MCF 10A (cell line): ENCODE measurements at regions not wholly inside any gene's neighbourhood (a gene's known extent, or its start where the extent isn't known, plus 50 kb on each side); places are given as distances from the start of the nearest gene placed in this dataset.

Experiments
- BruUV-seq: library from RNA; stranded (reverse); fragments of 400-500 nt; replicated peaks from 2 replicates; lab custom pipeline; 2021; lab: Mats Ljungman, UMichigan
- CTCF ChIA-PET: fragments of 300-600 bp; sonication (Branson Sonifier 250); formaldehyde crosslinking; extraction: SDS; loops from one replicate; lab custom pipeline; 2021; ENCODE audit warnings: antibody characterized with exemption, inconsistent platforms; lab: Yijun Ruan, JAX
- POLR2A ChIA-PET: fragments of 300-600, 350-650 bp; sonication (Branson Sonifier 250); formaldehyde crosslinking; extraction: SDS; loops from one replicate; lab custom pipeline; 2020; ENCODE audit warnings: antibody characterized with exemption, inconsistent platforms; lab: Yijun Ruan, JAX
- DNase-seq: peaks from one replicate; pipeline ENCODE4 v3.0.0-alpha.2; 2018; ENCODE audit not compliant: unreplicated experiment
- H3K27ac Mint-ChIP-seq: one replicate; pipeline ENCODE4 v1.8.0; 2022; ENCODE audit warnings: mild to moderate bottlenecking, low read depth, mixed read lengths; ENCODE audit not compliant: unreplicated experiment
- H3K27me3 Mint-ChIP-seq: one replicate; pipeline ENCODE4 v1.8.0; 2022; ENCODE audit warnings: mixed read lengths; ENCODE audit not compliant: insufficient read depth, unreplicated experiment
- H3K36me3 Mint-ChIP-seq: one replicate; pipeline ENCODE4 v1.8.0; 2022; ENCODE audit warnings: mild to moderate bottlenecking, moderate library complexity, mixed read lengths; ENCODE audit not compliant: insufficient read depth, unreplicated experiment
- H3K4me1 Mint-ChIP-seq: one replicate; pipeline ENCODE4 v1.8.0; 2022; ENCODE audit warnings: mixed read lengths; ENCODE audit not compliant: insufficient read depth, unreplicated experiment
- H3K4me3 Mint-ChIP-seq: one replicate; pipeline ENCODE4 v1.8.0; 2022; ENCODE audit warnings: mild to moderate bottlenecking, moderate library complexity, mixed read lengths; ENCODE audit not compliant: unreplicated experiment
- H3K9me3 Mint-ChIP-seq: one replicate; pipeline ENCODE4 v1.8.0; 2022; ENCODE audit warnings: mixed read lengths; ENCODE audit not compliant: unreplicated experiment
- intact Hi-C: fragments of 100-400 bp; cut with micrococcal nuclease; formaldehyde crosslinking; loops from 2 replicates; pipeline ENCODE4 v1.14.1; 2022
- TF ChIP-seq, protein P1 (sequence below): fragments of 200-600 bp; IDR thresholded peaks from one replicate; pipeline ENCODE4 v1.8.0; 2022; ENCODE audit warnings: antibody characterized with exemption, mild to moderate bottlenecking; ENCODE audit not compliant: unreplicated experiment

DNA sequence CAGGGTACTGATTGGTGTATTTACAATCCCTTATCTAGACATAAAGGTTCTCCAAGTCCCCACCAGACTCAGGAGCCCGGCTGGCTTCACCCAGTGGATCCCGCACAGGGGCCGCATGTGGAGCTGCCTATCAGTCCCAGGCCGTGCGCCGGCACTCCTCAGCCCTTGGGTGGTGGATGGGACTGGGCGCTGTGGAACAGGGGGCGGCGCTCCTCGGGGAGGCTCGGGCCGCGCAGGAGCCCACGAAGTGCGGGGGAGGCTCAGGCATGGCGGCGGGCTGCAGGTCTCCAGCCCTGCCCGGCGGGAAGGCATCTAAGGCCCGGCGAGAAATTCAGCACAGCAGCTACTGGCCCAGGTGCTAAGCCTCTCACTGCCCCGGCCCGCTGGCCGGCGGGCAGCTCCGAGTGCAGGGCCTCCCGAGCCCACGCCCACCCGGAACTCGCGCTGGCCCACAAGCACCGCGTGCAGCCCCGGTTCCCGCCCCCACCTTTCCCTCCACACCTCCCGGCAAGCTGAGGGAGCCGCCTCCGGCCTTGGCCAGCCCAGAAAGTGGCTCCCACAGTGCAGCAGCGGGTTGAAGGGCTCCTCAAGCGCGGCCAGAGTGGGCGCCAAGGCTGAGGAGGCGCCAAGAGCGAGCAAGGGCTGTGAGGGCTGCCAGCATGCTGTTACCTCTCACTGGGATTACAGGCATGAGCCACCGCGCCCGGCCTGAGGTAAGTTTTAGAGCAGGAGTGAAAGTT is 60.0 kb upstream of the SCEL start:
- ChIA-PET CTCF (interaction anchor here (0.6 to 3.2 kb wide), 5 partner anchors 9 to 203 kb away, joined by 3 to 11 read pairs (median 4); no protein-coding TSS in a partner anchor), POLR2A (interaction anchor here (0.6 kb wide), 1 partner anchor 249 kb away, joined by 3 read pairs; no protein-coding TSS in a partner anchor)
- intact Hi-C loops = no loop called here
- Mint-ChIP-seq H3K36me3 (no peaks in the 10 kb centered on the region), H3K27ac (no peak overlapping the region), H3K4me3 (no peak overlapping the region), H3K27me3 (peaks cover 12% of the 10 kb centered on the region), H3K4me1 (peaks cover 5% of the 10 kb centered on the region), H3K9me3 (no peaks in the 10 kb centered on the region)
- DNase-seq = no peak
- BruUV-seq = no TSS peak
- TF ChIP-seq, protein P1, sequence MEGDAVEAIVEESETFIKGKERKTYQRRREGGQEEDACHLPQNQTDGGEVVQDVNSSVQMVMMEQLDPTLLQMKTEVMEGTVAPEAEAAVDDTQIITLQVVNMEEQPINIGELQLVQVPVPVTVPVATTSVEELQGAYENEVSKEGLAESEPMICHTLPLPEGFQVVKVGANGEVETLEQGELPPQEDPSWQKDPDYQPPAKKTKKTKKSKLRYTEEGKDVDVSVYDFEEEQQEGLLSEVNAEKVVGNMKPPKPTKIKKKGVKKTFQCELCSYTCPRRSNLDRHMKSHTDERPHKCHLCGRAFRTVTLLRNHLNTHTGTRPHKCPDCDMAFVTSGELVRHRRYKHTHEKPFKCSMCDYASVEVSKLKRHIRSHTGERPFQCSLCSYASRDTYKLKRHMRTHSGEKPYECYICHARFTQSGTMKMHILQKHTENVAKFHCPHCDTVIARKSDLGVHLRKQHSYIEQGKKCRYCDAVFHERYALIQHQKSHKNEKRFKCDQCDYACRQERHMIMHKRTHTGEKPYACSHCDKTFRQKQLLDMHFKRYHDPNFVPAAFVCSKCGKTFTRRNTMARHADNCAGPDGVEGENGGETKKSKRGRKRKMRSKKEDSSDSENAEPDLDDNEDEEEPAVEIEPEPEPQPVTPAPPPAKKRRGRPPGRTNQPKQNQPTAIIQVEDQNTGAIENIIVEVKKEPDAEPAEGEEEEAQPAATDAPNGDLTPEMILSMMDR = no peak

DNA sequence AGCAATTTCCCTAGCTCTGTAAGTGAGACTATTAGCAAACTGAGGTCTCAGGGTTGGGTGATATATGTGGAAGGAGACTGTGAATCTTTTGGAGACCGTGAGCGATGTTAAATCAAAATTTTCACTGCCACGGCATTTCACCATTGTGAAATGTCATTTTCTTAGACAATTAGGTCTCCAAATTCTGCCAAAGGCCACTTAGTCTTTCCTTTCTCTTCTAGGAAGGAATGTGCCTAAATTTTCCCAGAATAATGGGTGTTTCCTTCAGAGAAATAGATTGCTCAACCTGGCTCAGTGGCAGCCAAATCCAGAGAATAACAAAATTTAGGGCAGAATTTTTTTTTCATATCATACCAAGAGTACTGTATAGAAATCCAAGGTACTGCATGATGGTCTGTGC is 64.5 kb upstream of the SCEL start:
- no TSS peak for BruUV-seq
- no peaks in the 10 kb centered on the region for H3K9me3 Mint-ChIP-seq
- no peak overlapping the region for H3K4me3 Mint-ChIP-seq
- H3K27ac Mint-ChIP-seq = no peak overlapping the region
- H3K4me1 Mint-ChIP-seq = no peaks in the 10 kb centered on the region
- ChIA-PET POLR2A (no interaction called here), CTCF (no interaction called here)
- no peak for DNase-seq
- H3K27me3 Mint-ChIP-seq = peaks cover 47% of the 10 kb centered on the region
- H3K36me3 Mint-ChIP-seq = no peaks in the 10 kb centered on the region
- TF ChIP-seq, protein P1 = no peak
- intact Hi-C loops = no loop called here

DNA sequence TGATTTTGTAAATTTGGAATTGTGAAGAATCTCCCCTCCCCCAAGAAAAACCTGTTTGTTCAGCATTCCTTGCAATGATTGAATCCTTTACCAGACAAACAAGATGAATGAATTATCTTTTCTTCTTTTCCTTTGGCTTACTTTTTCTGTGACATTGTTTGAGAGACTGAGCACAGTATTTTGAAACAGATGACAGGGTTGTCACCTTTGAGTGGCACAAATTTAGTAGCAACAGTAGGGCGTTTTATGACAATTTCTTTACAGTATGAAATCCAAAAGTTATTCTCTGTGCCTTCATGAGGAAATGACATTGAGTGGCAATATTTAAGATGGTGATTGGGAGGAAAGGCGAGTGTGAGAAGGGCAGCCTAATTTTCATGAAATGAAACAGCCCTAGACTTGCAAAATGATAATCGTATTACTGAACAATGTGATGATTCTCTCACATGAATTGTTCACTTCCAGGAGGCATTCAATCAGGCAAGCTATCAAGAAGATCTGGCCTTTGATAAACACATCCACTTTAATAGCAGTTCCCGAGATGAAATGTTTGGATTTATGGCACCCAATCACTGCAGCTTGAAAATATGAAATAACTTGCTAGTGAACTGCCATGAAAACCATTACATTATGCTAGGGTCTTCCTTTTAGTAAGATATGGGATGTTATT is 68.6 kb upstream of the SCEL start:
- Mint-ChIP-seq H3K9me3 (no peaks in the 10 kb centered on the region), H3K27me3 (peaks cover 78% of the 10 kb centered on the region), H3K4me1 (no peaks in the 10 kb centered on the region), H3K36me3 (no peaks in the 10 kb centered on the region), H3K27ac (no peak overlapping the region), H3K4me3 (no peak overlapping the region)
- no peak for DNase-seq
- POLR2A ChIA-PET = no interaction called here
- BruUV-seq = no TSS peak
- TF ChIP-seq, protein P1 = no peak
- CTCF ChIA-PET = interaction anchor here (2.4 kb wide), 1 partner anchor 10 kb away, joined by 11 read pairs; no protein-coding TSS in a partner anchor
- intact Hi-C loops = no loop called here

DNA sequence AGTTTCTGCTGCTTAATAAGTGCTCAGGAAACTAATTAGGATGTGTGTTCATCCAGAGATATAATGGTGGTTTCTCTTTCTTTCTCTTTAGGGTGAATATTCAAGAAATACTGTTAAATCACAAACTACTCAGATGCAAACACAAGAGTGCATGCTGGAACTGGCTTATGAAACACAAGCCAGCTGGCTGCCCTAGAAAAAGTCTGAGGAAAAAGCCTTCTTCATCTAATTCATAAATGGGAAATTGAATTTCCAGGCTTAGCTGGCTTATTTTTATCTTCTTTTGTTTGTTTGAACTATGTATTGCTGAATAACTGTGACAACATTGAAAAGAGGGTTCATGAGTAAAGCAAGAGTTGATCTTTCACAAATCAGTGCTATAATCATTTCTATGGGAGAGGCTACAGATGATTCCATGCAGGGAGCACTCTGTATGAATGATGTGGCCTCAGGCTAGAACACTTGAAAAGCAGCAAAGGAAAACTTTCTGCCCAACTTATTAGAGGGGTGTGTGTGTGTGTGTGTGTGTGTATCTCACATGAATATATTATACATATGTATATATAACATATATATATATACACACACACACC is 69.8 kb upstream of the SCEL start:
- TF ChIP-seq, protein P1 = no peak
- ChIA-PET CTCF (interaction anchor here (0.7 to 2.4 kb wide), 2 partner anchors 11 to 105 kb away, joined by 3 to 11 read pairs; no protein-coding TSS in a partner anchor), POLR2A (no interaction called here)
- H3K27ac Mint-ChIP-seq = no peak overlapping the region
- peaks cover 85% of the 10 kb centered on the region for H3K27me3 Mint-ChIP-seq
- intact Hi-C loops = no loop called here
- H3K4me1 Mint-ChIP-seq = no peaks in the 10 kb centered on the region
- no peak for DNase-seq
- no peak overlapping the region for H3K4me3 Mint-ChIP-seq
- no peaks in the 10 kb centered on the region for H3K9me3 Mint-ChIP-seq
- BruUV-seq = no TSS peak
- no peaks in the 10 kb centered on the region for H3K36me3 Mint-ChIP-seq
